A549 (cell line): ENCODE measurements at regions not wholly inside any gene's neighbourhood (a gene's known extent, or its start where the extent isn't known, plus 50 kb on each side); places are given as distances from the start of the nearest gene placed in this dataset.

Experiments used
- ATAC-seq, 2 experiments: fragments of 200-7000 bp in 1 of 2; fragments of >200 bp in 1 of 2; cut with Nextera tagmentation in 1 of 2; cut with Tn5 transposase in 1 of 2; 3 replicates each; pipeline versions ENCODE4 v1.8.0 to v1.9.1; 2018 to 2020; ENCODE audit warnings: mild to moderate bottlenecking in 1 of 2, moderate library complexity in 1 of 2
- CTCF ChIA-PET: fragments of 300-600 bp; sonication (Branson Sonifier 250); formaldehyde crosslinking; extraction: SDS; loops from one replicate; lab custom pipeline; 2021; ENCODE audit warnings: antibody characterized with exemption, inconsistent platforms; lab: Yijun Ruan, JAX
- POLR2A ChIA-PET: fragments of 350-600 bp; formaldehyde crosslinking; extraction: SDS; loops from one replicate; lab custom pipeline; 2021; ENCODE audit warnings: antibody characterized with exemption, inconsistent platforms; lab: Yijun Ruan, JAX
- DNase-seq, 2 experiments: peaks; one replicate each; pipeline versions ENCODE4 v3.0.0 to v3.0.0-alpha.2; 2011 to 2016; ENCODE audit warnings: low read depth in 1 of 2, low spot score in 1 of 2
- FAIRE-seq: peaks from 2 replicates; lab custom pipeline; 2011; peaks lifted over from hg19 to GRCh38; lab: Jason Lieb, UNC
- H3K27ac ChIP-seq, 2 experiments: fragments of >200 bp; sonication (Bioruptor Twin); formaldehyde crosslinking; 3 replicates each; pipeline ENCODE4 v1.5.1; 2016 to 2017
- H3K4me1 ChIP-seq: fragments of >200 bp; sonication (Bioruptor Twin); formaldehyde crosslinking; 3 replicates; pipeline ENCODE4 v1.6.1; 2016
- H3K4me2 ChIP-seq: fragments of >200 bp; sonication (Bioruptor Twin); formaldehyde crosslinking; 3 replicates; pipeline ENCODE4 v1.6.1; 2016
- H3K4me3 ChIP-seq: fragments of >200 bp; sonication (Bioruptor Twin); formaldehyde crosslinking; 3 replicates; pipeline ENCODE4 v1.5.1; 2016
- H3K9me3 ChIP-seq: fragments of >200 bp; sonication (Bioruptor Twin); formaldehyde crosslinking; 3 replicates; pipeline ENCODE4 v1.6.1; 2016
- ATOH8 ChIP-seq: fragments of 250-450 bp; sonication (Bioruptor Pico); IDR thresholded peaks from 2 replicates; pipeline ENCODE4 v1.5.0; 2020; ENCODE audit warnings: low read depth, mild to moderate bottlenecking, moderate library complexity
- BHLHE40 ChIP-seq: IDR thresholded peaks from 2 replicates; pipeline ENCODE4 v1.6.1; 2012; ENCODE audit warnings: low read depth, low read length, inconsistent platforms
- CEBPB ChIP-seq, 2 experiments: fragments of >200 bp in 1 of 2; sonication (Bioruptor Twin) in 1 of 2; formaldehyde crosslinking in 1 of 2; IDR thresholded peaks; 2 replicates each; pipeline ENCODE4 v1.6.1; 2012 to 2016
- EHMT2 ChIP-seq: fragments of 200-600 bp; sonication (generic); IDR thresholded peaks from 2 replicates; pipeline ENCODE4 v1.6.1; 2016; ENCODE audit warnings: antibody characterized with exemption, low read depth, mild to moderate bottlenecking, moderate library complexity
- FOSL2 ChIP-seq, 2 experiments: fragments of 450-650 bp in 1 of 2; fragments of >200 bp in 1 of 2; sonication (Bioruptor Twin) in 1 of 2; formaldehyde crosslinking; IDR thresholded peaks; 2 replicates each; pipeline versions ENCODE4 v1.5.0 to v1.6.1; 2016 to 2020; ENCODE audit warnings: mild to moderate bottlenecking in 1 of 2, moderate library complexity in 1 of 2
- JUN ChIP-seq, 2 experiments: fragments of >200 bp; sonication (Bioruptor Twin); formaldehyde crosslinking; IDR thresholded peaks; 2 replicates in 1 of 2; 3 replicates in 1 of 2; pipeline ENCODE4 v1.6.1; 2016 to 2017
- JUNB ChIP-seq: fragments of >200 bp; sonication (Bioruptor Twin); formaldehyde crosslinking; IDR thresholded peaks from 2 replicates; pipeline ENCODE4 v1.6.1; 2016
- KDM1A ChIP-seq: fragments of 200-600 bp; sonication (generic); IDR thresholded peaks from 2 replicates; pipeline ENCODE4 v1.6.1; 2016; ENCODE audit warnings: low read depth, mild to moderate bottlenecking
- MAFK ChIP-seq: fragments of 450-650 bp; IDR thresholded peaks from 2 replicates; pipeline ENCODE4 v1.6.1; 2014; ENCODE audit not compliant: partially characterized antibody
- MAZ ChIP-seq: fragments of 150-350 bp; IDR thresholded peaks from 2 replicates; pipeline ENCODE4 v1.6.1; 2014; ENCODE audit warnings: antibody characterized with exemption, low read depth, low read length, borderline replicate concordance
- PBX3 ChIP-seq: IDR thresholded peaks from 2 replicates; pipeline ENCODE4 v1.6.1; 2012
- POLR2A ChIP-seq: IDR thresholded peaks from 2 replicates; pipeline ENCODE4 v1.6.1; 2012; ENCODE audit warnings: mild to moderate bottlenecking, low read length
- SREBF2 ChIP-seq: fragments of 450-650 bp; IDR thresholded peaks from 2 replicates; pipeline ENCODE4 v1.6.1; 2014; ENCODE audit warnings: mild to moderate bottlenecking, moderate library complexity
- TP53 ChIP-seq: fragments of 250-450 bp; sonication (Bioruptor Pico); IDR thresholded peaks from 2 replicates; pipeline ENCODE4 v1.5.0; 2021; ENCODE audit warnings: mild to moderate bottlenecking, moderate library complexity
- USF2 ChIP-seq: fragments of 450-650 bp; IDR thresholded peaks from 2 replicates; pipeline ENCODE4 v1.6.1; 2014; ENCODE audit warnings: antibody characterized with exemption
- ZC3H11A ChIP-seq: fragments of 450-650 bp; IDR thresholded peaks from 2 replicates; pipeline ENCODE4 v1.6.1; 2014; ENCODE audit warnings: antibody characterized with exemption, mild to moderate bottlenecking
- WGBS: methylation state at CpG from one replicate; pipeline ENCODE4 v1.1.6; 2017; ENCODE audit errors: missing lambda C conversion rate; 5-methylcytosine and 5-hydroxymethylcytosine counted together

GRCh38 chr11:15507592-15507991 is 392.9 kb downstream of the INSC start:
- Histone ChIP-seq H3K4me2 (peak overlapping the region; percentile 24; the same call in 1 of the 3 replicates), H3K9me3 (no peaks in the 10 kb centered on the region), H3K4me3 (no peak overlapping the region), H3K4me1 (no peaks in the 10 kb centered on the region), H3K27ac (no peak overlapping the region)
- TF ChIP-seq CEBPB (IDR thresholded peaks at IDR 0.05) (no peak), USF2 (peak; percentile 41; the same call in 1 of the 2 replicates)
- CTCF ChIA-PET = interaction anchor here (2.0 kb wide), 1 partner anchor 12 kb away, joined by 5 read pairs; no protein-coding TSS in a partner anchor
- POLR2A ChIA-PET = no interaction called here
- WGBS = 4% methylated on average over 6 of the region's 6 CpGs
- FAIRE-seq (no peak), DNase-seq (peak in 1 of 2 experiments; percentile 46), ATAC-seq (peak in 1 of 2 experiments; percentile 47; a peak in 2 of 6 replicates)

GRCh38 chr11:15509082-15509481 is 394.4 kb downstream of the INSC start:
- Histone ChIP-seq H3K4me3 (no peak overlapping the region), H3K4me2 (no peak overlapping the region), H3K9me3 (0 out of 3 replicates have a peak, but pooled peaks cover 2% of the 10 kb centered on the region), H3K4me1 (no peaks in the 10 kb centered on the region), H3K27ac (no peak overlapping the region)
- no peak for FAIRE-seq
- ChIA-PET POLR2A (no interaction called here), CTCF (interaction anchor here (1.0 kb wide), 1 partner anchor 9 kb away, joined by 3 read pairs; no protein-coding TSS in a partner anchor)
- no peak for DNase-seq
- no peak for ATAC-seq
- WGBS = 51% methylated on average over 2 of the region's 2 CpGs
- no peak for TF ChIP-seq BHLHE40
- TF ChIP-seq MAZ = no peak
- no peak for TF ChIP-seq FOSL2 (IDR thresholded peaks at IDR 0.05)
- no peak for TF ChIP-seq FOSL2 (CRISPR knock-in tag; IDR thresholded peaks at IDR 0.05)
- TF ChIP-seq ATOH8 (CRISPR knock-in tag) = no peak
- no peak for TF ChIP-seq USF2
- TF ChIP-seq PBX3 = no peak
- TF ChIP-seq CEBPB (IDR thresholded peaks at IDR 0.05) = no peak
- no peak for TF ChIP-seq EHMT2

DNA sequence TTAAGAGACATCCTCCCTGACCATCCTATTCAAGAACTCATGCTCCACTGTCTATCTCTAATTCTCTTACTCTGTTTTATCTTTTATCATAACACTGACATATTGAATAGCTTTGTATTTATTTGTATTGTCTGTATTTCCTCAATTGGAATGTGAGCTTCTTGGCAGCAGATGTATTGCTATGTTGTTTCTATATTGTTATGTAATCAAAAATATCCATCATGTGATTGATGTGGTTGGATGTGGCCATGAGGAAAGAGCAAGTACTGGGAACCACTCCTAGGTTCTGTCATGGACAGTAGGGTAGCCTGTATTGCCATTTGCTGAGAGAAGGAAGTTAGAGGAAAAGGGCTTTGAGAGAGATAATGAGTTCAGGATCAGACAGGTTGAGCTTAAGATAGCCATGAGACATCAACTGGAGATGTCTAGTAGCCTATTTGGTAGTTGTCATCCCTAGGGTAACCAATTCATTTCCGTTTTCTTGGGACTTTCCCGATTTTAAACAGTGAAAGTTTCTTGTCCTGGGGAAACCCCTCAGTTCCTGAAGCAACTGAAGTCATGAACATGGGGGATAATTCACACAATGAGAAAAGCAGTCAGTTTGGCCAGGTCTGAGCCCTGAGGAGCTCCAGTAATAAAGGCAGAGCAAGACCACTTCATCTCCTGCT is 404.5 kb downstream of the INSC start:
- ATAC-seq = no peak
- ChIA-PET POLR2A (no interaction called here), CTCF (interaction anchor here (1.1 kb wide), 1 partner anchor 12 kb away, joined by 5 read pairs; no protein-coding TSS in a partner anchor)
- TF ChIP-seq MAFK = no peak
- TF ChIP-seq PBX3 = no peak
- no peak for TF ChIP-seq ZC3H11A
- WGBS = 5% methylated on average over 2 of the region's 2 CpGs
- Histone ChIP-seq H3K4me1 (no peaks in the 10 kb centered on the region), H3K9me3 (no peaks in the 10 kb centered on the region), H3K4me2 (no peak overlapping the region), H3K4me3 (no peak overlapping the region), H3K27ac (no peak overlapping the region)
- DNase-seq = no peak
- FAIRE-seq = no peak

GRCh38 chr11:15519911-15520310 is 405.2 kb downstream of the INSC start:
- FAIRE-seq (no peak), DNase-seq (no peak), ATAC-seq (no peak)
- H3K9me3 ChIP-seq = no peaks in the 10 kb centered on the region
- no peak for TF ChIP-seq TP53 (CRISPR knock-in tag)
- TF ChIP-seq JUN (IDR thresholded peaks at IDR 0.05) = no peak
- TF ChIP-seq SREBF2 = no peak
- no peak for TF ChIP-seq POLR2A
- no peak for TF ChIP-seq JUNB
- TF ChIP-seq ZC3H11A = no peak
- TF ChIP-seq KDM1A = no peak
- POLR2A ChIA-PET = no interaction called here
- H3K4me2 ChIP-seq = no peak overlapping the region
- no peak overlapping the region for H3K4me3 ChIP-seq
- WGBS = 10% methylated on average over 2 of the region's 2 CpGs
- CTCF ChIA-PET = interaction anchor here (1.1 kb wide), 1 partner anchor 13 kb away, joined by 5 read pairs; no protein-coding TSS in a partner anchor
- no peak overlapping the region for H3K27ac ChIP-seq
- H3K4me1 ChIP-seq = no peaks in the 10 kb centered on the region
